ENCODE measurements at regions not wholly inside any gene's neighbourhood (a gene's known extent, or its start where the extent isn't known, plus 50 kb on each side); places are given as distances from the start of the nearest gene placed in this dataset.

GRCh38 chr2:217482056-217482710 lies 520.6 kb downstream of the TNS1 start:
- no peak for DNase-seq (ENCODE audit: low read depth, low spot score)
- intact Hi-C loops (cut with micrococcal nuclease; ENCODE audit: unreplicated experiment) (no loop called here), in situ Hi-C loops (cut with MboI) (no loop called here)
- FAIRE-seq = no peak
- ChIA-PET CTCF (no interaction called here), SMC1A (ENCODE audit: uncharacterized antibody, unreplicated experiment) (no interaction called here), POLR2A (no interaction called here), RAD21 (ENCODE audit: unreplicated experiment) (no interaction called here)
- Histone ChIP-seq H3K79me2 (ENCODE audit: control insufficient read depth, insufficient read depth, low read length) (no peaks in the 10 kb centered on the region), H3K27me3 (replicated peaks in 1 of 2; ENCODE audit: control insufficient read depth in 2 of 2, insufficient read depth in 2 of 2, low read length in 1 of 2) (no peaks in the 10 kb centered on the region), H3K27ac (ENCODE audit: control insufficient read depth, insufficient read depth) (no peak overlapping the region), H2AFZ (ENCODE audit: control insufficient read depth, low read depth, low read length) (no peak overlapping the region), H3K4me1 (ENCODE audit: control insufficient read depth, insufficient read depth, low read length) (no peaks in the 10 kb centered on the region), H3K9ac (ENCODE audit: control insufficient read depth, insufficient read depth, low read length) (no peak overlapping the region), H4K20me1 (ENCODE audit: control insufficient read depth, insufficient read depth) (no peaks in the 10 kb centered on the region), H3K36me3 (ENCODE audit: control insufficient read depth in 2 of 2, insufficient read depth in 2 of 2, low read length in 1 of 2) (no peaks in the 10 kb centered on the region), H3K9me3 (replicated peaks; ENCODE audit: control insufficient read depth, insufficient read depth, low read length) (no peaks in the 10 kb centered on the region; the same call in 2 of the 3 replicates), H3K4me2 (ENCODE audit: control insufficient read depth, insufficient read depth) (no peak overlapping the region), H3K4me3 (no peak overlapping the region)
- 17% methylated on average over 1 of the region's 1 CpG for WGBS (ENCODE audit: insufficient coverage, insufficient replicate concordance, low lambda C conversion rate, missing lambda C conversion rate)
- BruUV-seq (replicated peaks) = no TSS peak
- ATAC-seq = no peak
- no peak for TF ChIP-seq NFYB (IDR thresholded peaks at IDR 0.05; ENCODE audit: insufficient read depth, low read depth, low read length)
- no peak for TF ChIP-seq PAX5 (IDR thresholded peaks at IDR 0.05; ENCODE audit: borderline replicate concordance, low read depth, low read length)
- no peak for TF ChIP-seq IRF4 (IDR thresholded peaks at IDR 0.05; ENCODE audit: low read depth, low read length)
- no peak for TF ChIP-seq DPF2 (IDR thresholded peaks at IDR 0.05)
- TF ChIP-seq CREB1 (IDR thresholded peaks at IDR 0.05; ENCODE audit: low read depth) = no peak
- TF ChIP-seq POLR2A (IDR thresholded peaks at IDR 0.05; ENCODE audit: low read depth, low read length) = no peak
- no peak for TF ChIP-seq BCL11A (IDR thresholded peaks at IDR 0.05; ENCODE audit: low read depth, low read length)
- TF ChIP-seq NFYA (IDR thresholded peaks at IDR 0.05; ENCODE audit: borderline replicate concordance, low read depth, low read length) = no peak
- TF ChIP-seq CEBPB (IDR thresholded peaks at IDR 0.05; ENCODE audit: borderline replicate concordance in 1 of 2, low read depth in 2 of 2, low read length in 2 of 2) = no peak
- no peak for TF ChIP-seq E4F1 (IDR thresholded peaks at IDR 0.05; ENCODE audit: borderline replicate concordance, partially characterized antibody)
- no peak for TF ChIP-seq MYC (IDR thresholded peaks at IDR 0.05; ENCODE audit: insufficient read depth, insufficient read length, insufficient replicate concordance, low read length, severe bottlenecking)
- TF ChIP-seq USF1 (IDR thresholded peaks at IDR 0.05; ENCODE audit: borderline replicate concordance, extremely low read length, insufficient read depth, low read depth, low read length) = no peak
- TF ChIP-seq ZBTB4 (CRISPR knock-in tag; IDR thresholded peaks at IDR 0.05) = no peak
- TF ChIP-seq ELK1 (IDR thresholded peaks at IDR 0.05; ENCODE audit: low read depth, low read length) = no peak
- no peak for TF ChIP-seq RAD51 (IDR thresholded peaks at IDR 0.05)

All from GM12878 (cell line).